ENCODE measurements at regions not wholly inside any gene's neighbourhood (a gene's known extent, or its start where the extent isn't known, plus 50 kb on each side); places are given as distances from the start of the nearest gene placed in this dataset.

- H3K27ac Mint-ChIP-seq = no peak overlapping the region
- no peak for TF ChIP-seq EZH2 (IDR thresholded peaks at IDR 0.05)
- TF ChIP-seq, protein P1, sequence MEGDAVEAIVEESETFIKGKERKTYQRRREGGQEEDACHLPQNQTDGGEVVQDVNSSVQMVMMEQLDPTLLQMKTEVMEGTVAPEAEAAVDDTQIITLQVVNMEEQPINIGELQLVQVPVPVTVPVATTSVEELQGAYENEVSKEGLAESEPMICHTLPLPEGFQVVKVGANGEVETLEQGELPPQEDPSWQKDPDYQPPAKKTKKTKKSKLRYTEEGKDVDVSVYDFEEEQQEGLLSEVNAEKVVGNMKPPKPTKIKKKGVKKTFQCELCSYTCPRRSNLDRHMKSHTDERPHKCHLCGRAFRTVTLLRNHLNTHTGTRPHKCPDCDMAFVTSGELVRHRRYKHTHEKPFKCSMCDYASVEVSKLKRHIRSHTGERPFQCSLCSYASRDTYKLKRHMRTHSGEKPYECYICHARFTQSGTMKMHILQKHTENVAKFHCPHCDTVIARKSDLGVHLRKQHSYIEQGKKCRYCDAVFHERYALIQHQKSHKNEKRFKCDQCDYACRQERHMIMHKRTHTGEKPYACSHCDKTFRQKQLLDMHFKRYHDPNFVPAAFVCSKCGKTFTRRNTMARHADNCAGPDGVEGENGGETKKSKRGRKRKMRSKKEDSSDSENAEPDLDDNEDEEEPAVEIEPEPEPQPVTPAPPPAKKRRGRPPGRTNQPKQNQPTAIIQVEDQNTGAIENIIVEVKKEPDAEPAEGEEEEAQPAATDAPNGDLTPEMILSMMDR (IDR thresholded peaks at IDR 0.05) = no peak
- TF ChIP-seq EZH2phosphoT487 (IDR thresholded peaks at IDR 0.05) = no peak
- peaks cover 99% of the 10 kb centered on the region for H4K20me1 ChIP-seq (ENCODE audit: low read depth)
- H3K4me1 Mint-ChIP-seq = peaks cover 62% of the 10 kb centered on the region
- H3K4me2 ChIP-seq = no peak overlapping the region
- peak overlapping the region; percentile 68 for H3K4me3 Mint-ChIP-seq
- H3K27ac ChIP-seq = no peak overlapping the region
- H3K4me3 ChIP-seq = no peak overlapping the region
- H3F3A ChIP-seq (ENCODE audit: low read depth) = peaks cover 29% of the 10 kb centered on the region
- H3K9ac ChIP-seq = no peak overlapping the region
- H3K36me3 ChIP-seq = no peaks in the 10 kb centered on the region
- H3K4me1 ChIP-seq = peaks cover 21% of the 10 kb centered on the region
- H3K79me2 ChIP-seq (ENCODE audit: low read depth) = no peaks in the 10 kb centered on the region
- peak; percentile 42 for DNase-seq (ENCODE audit: low spot score)
- H3K9me3 ChIP-seq (ENCODE audit: low read depth) = no peaks in the 10 kb centered on the region
- peaks cover 2% of the 10 kb centered on the region for H3K9me3 Mint-ChIP-seq
- no peaks in the 10 kb centered on the region for H3K36me3 Mint-ChIP-seq
- no peak overlapping the region for H2AFZ ChIP-seq (replicated peaks)
- H3K27me3 ChIP-seq = peaks cover 100% of the 10 kb centered on the region
- H3K27me3 Mint-ChIP-seq (ENCODE audit: insufficient read depth, low read depth) = peaks cover 79% of the 10 kb centered on the region
Observed at GRCh38 chr7:155377071-155377837, 79.6 kb downstream of the INSIG1 start.

- peak; percentile 95 for TF ChIP-seq EZH2phosphoT487 (IDR thresholded peaks at IDR 0.05)
- TF ChIP-seq EZH2 (IDR thresholded peaks at IDR 0.05) = peak; percentile 99
- TF ChIP-seq, protein P1 (IDR thresholded peaks at IDR 0.05) = no peak
- no peak overlapping the region for H3K9ac ChIP-seq
- peaks cover 2% of the 10 kb centered on the region for H3K9me3 Mint-ChIP-seq
- no peak overlapping the region for H3K4me2 ChIP-seq
- H3K27me3 ChIP-seq = peaks cover 100% of the 10 kb centered on the region
- H2AFZ ChIP-seq (replicated peaks) = no peak overlapping the region
- H3K36me3 ChIP-seq = no peaks in the 10 kb centered on the region
- no peak overlapping the region for H3K27ac Mint-ChIP-seq
- H3K9me3 ChIP-seq (ENCODE audit: low read depth) = no peaks in the 10 kb centered on the region
- H3K36me3 Mint-ChIP-seq = no peaks in the 10 kb centered on the region
- peaks cover 99% of the 10 kb centered on the region for H4K20me1 ChIP-seq (ENCODE audit: low read depth)
- no peak overlapping the region for H3K4me3 ChIP-seq
- no peaks in the 10 kb centered on the region for H3K79me2 ChIP-seq (ENCODE audit: low read depth)
- peaks cover 80% of the 10 kb centered on the region for H3K27me3 Mint-ChIP-seq (ENCODE audit: insufficient read depth, low read depth)
- DNase-seq (ENCODE audit: low spot score) = peak; percentile 69
- H3K27ac ChIP-seq = no peak overlapping the region
- peak overlapping the region; percentile 68 for H3K4me3 Mint-ChIP-seq
- H3K4me1 ChIP-seq = peaks cover 22% of the 10 kb centered on the region
- peaks cover 63% of the 10 kb centered on the region for H3K4me1 Mint-ChIP-seq
- H3F3A ChIP-seq (ENCODE audit: low read depth) = peaks cover 29% of the 10 kb centered on the region
Observed at GRCh38 chr7:155377838-155378579, 79.9 kb upstream of the EN2 start.

GRCh38 chr7:155378580-155378934, 79.4 kb upstream of the EN2 start:
- Histone ChIP-seq H3K4me3 (no peak overlapping the region), H3K4me2 (no peak overlapping the region), H3K9me3 (ENCODE audit: low read depth) (no peaks in the 10 kb centered on the region), H3K4me1 (peaks cover 22% of the 10 kb centered on the region), H4K20me1 (ENCODE audit: low read depth) (peaks cover 98% of the 10 kb centered on the region), H3F3A (ENCODE audit: low read depth) (peaks cover 29% of the 10 kb centered on the region), H3K27me3 (peaks cover 100% of the 10 kb centered on the region), H3K27ac (no peak overlapping the region), H3K9ac (no peak overlapping the region), H3K79me2 (ENCODE audit: low read depth) (no peaks in the 10 kb centered on the region), H3K36me3 (no peaks in the 10 kb centered on the region), H2AFZ (replicated peaks) (no peak overlapping the region)
- Mint-ChIP-seq H3K27ac (no peak overlapping the region), H3K36me3 (no peaks in the 10 kb centered on the region), H3K4me3 (peak overlapping the region; percentile 57), H3K27me3 (ENCODE audit: insufficient read depth, low read depth) (peaks cover 80% of the 10 kb centered on the region), H3K9me3 (peaks cover 4% of the 10 kb centered on the region), H3K4me1 (peaks cover 63% of the 10 kb centered on the region)
- TF ChIP-seq EZH2phosphoT487 (IDR thresholded peaks at IDR 0.05) = peak; percentile 41
- TF ChIP-seq, protein P1 (IDR thresholded peaks at IDR 0.05) = no peak
- DNase-seq (ENCODE audit: low spot score) = no peak
